Endothelial cell of umbilical vein (primary cell): ENCODE measurements at regions not wholly inside any gene's neighbourhood (a gene's known extent, or its start where the extent isn't known, plus 50 kb on each side); places are given as distances from the start of the nearest gene placed in this dataset.

Source experiments
- CTCF ChIP-seq, 2 donors: IDR thresholded peaks; 1 replicate in 1 of 2; 2 replicates in 1 of 2; pipeline ENCODE4 v1.5.1; 2011; ENCODE audit warnings: low read length in 2 of 2, mild to moderate bottlenecking in 2 of 2, moderate library complexity in 2 of 2, control low read depth in 1 of 2, inconsistent platforms in 1 of 2, low read depth in 1 of 2; ENCODE audit not compliant: insufficient read depth in 1 of 2; ENCODE audit errors: extremely low read depth in 1 of 2
- EZH2 ChIP-seq: IDR thresholded peaks from 2 replicates; pipeline ENCODE4 v1.6.1; 2012; ENCODE audit warnings: borderline replicate concordance, low read depth, mild to moderate bottlenecking, moderate library complexity, low read length, inconsistent platforms; ENCODE audit not compliant: severe bottlenecking
- FOS ChIP-seq: IDR thresholded peaks from 2 replicates; pipeline ENCODE4 v1.6.1; 2011; ENCODE audit warnings: mild to moderate bottlenecking, low read length, moderate library complexity, borderline replicate concordance; ENCODE audit not compliant: insufficient read depth
- MYC ChIP-seq: IDR thresholded peaks from one replicate; pipeline ENCODE4 v1.6.1; 2011; ENCODE audit warnings: mild to moderate bottlenecking, low read depth, low read length
- POLR2A ChIP-seq: IDR thresholded peaks from 2 replicates; pipeline ENCODE4 v1.6.1; 2012; ENCODE audit warnings: low read depth, mild to moderate bottlenecking, control low read depth, low read length
- POLR2AphosphoS5 ChIP-seq: IDR thresholded peaks from 2 replicates; pipeline ENCODE4 v1.6.1; 2012; ENCODE audit warnings: low read depth, mild to moderate bottlenecking, control low read depth, low read length, moderate library complexity; ENCODE audit not compliant: insufficient read depth
- TF ChIP-seq, protein P1 (sequence below): IDR thresholded peaks from 2 replicates; pipeline ENCODE4 v1.6.1; 2011; ENCODE audit not compliant: insufficient read depth, insufficient read length

DNA sequence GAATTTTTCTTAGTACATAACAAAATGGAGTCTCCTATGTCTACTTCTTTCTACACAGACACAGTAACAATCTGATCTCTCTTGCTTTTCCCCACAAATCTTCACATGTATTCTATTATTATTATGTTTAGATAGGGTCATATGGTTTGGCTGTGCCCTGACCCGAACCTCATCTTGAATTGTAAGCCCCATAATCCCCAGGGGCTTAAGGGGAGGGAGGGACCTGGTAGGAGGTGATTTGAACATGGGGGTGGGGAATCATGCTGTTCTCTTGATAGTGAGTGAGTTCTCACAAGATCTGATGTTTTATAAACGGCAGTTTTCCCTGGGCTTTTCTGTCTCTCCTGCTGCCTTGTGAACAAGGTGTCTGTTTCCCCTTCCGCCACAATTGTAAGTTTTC is 86.7 kb upstream of the SELENOK start:
- TF ChIP-seq CTCF (IDR thresholded peaks at IDR 0.05; ENCODE audit: extremely low read depth in 1 of 2, insufficient read depth in 1 of 2, low read depth in 1 of 2, low read length in 2 of 2) (no peak), FOS (no peak), POLR2A (no peak), POLR2AphosphoS5 (no peak), MYC (no peak), EZH2 (no peak)
- TF ChIP-seq, protein P1, sequence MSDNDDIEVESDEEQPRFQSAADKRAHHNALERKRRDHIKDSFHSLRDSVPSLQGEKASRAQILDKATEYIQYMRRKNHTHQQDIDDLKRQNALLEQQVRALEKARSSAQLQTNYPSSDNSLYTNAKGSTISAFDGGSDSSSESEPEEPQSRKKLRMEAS = no peak
